ENCODE measurements at regions not wholly inside any gene's neighbourhood (a gene's known extent, or its start where the extent isn't known, plus 50 kb on each side); places are given as distances from the start of the nearest gene placed in this dataset.

DNA sequence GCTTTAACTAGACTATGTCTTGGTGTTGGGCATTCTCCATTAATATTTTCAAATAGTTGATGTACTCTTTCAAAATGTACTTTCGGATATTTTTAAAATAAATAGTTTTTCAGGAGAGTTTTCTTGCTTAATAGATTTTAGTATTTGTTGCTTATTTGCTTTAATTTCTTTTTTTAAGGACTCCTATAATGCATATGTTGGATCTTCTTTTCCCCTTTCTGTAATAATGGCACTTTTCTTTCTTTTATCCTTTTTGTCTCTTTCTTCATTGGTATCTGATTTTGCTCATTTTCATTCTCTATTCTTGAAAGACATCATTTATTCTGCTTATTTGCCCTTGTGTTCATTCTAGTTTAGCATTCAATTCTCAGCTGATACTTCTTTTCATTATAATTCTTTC lies 791.6 kb downstream of the GALR1 start:
- H3K27me3 ChIP-seq, result no peaks in the 10 kb centered on the region
- H3K36me3 ChIP-seq (ENCODE audit: low read depth, missing control alignments), result no peaks in the 10 kb centered on the region
- intact Hi-C loops (cut with DNase I; ENCODE audit: low total_unique reads), result no loop called here
- 80 to 93% methylated on average over 1 of the region's 1 CpG for WGBS, 2 donors
- no peak for TF ChIP-seq POLR2A (IDR thresholded peaks at IDR 0.05)
- TF ChIP-seq, protein P1, sequence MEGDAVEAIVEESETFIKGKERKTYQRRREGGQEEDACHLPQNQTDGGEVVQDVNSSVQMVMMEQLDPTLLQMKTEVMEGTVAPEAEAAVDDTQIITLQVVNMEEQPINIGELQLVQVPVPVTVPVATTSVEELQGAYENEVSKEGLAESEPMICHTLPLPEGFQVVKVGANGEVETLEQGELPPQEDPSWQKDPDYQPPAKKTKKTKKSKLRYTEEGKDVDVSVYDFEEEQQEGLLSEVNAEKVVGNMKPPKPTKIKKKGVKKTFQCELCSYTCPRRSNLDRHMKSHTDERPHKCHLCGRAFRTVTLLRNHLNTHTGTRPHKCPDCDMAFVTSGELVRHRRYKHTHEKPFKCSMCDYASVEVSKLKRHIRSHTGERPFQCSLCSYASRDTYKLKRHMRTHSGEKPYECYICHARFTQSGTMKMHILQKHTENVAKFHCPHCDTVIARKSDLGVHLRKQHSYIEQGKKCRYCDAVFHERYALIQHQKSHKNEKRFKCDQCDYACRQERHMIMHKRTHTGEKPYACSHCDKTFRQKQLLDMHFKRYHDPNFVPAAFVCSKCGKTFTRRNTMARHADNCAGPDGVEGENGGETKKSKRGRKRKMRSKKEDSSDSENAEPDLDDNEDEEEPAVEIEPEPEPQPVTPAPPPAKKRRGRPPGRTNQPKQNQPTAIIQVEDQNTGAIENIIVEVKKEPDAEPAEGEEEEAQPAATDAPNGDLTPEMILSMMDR (IDR thresholded peaks at IDR 0.05), result no peak
- H3K27ac ChIP-seq, result no peak overlapping the region
- no peaks in the 10 kb centered on the region for H3K9me3 ChIP-seq
- H3K4me3 ChIP-seq, result no peak overlapping the region
- DNase-seq, result no peak
- no peaks in the 10 kb centered on the region for H3K4me1 ChIP-seq

DNA sequence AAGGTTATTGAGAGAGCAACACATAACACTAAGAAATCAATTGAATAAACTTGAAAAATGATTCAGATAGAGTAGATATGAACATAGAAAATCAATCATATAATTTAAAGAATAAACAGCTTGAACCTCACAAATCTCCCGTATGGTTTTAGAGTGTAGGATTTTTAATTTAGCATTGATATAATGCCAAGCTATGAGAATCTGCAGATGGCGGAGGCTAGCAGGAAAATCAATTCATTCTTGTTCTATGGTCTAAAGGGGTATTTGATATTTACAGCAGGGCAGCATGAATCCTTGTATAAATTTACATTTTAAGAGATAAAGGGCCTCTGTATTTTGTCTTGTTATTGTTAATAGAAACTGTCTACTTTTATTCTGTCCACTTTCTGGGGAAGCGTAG lies 797.0 kb downstream of the GALR1 start:
- Histone ChIP-seq H3K27me3 (no peaks in the 10 kb centered on the region), H3K9me3 (no peaks in the 10 kb centered on the region), H3K4me3 (no peak overlapping the region), H3K36me3 (ENCODE audit: low read depth, missing control alignments) (no peaks in the 10 kb centered on the region), H3K27ac (no peak overlapping the region), H3K4me1 (no peaks in the 10 kb centered on the region)
- intact Hi-C loops (cut with DNase I; ENCODE audit: low total_unique reads), result no loop called here
- TF ChIP-seq, protein P1 (IDR thresholded peaks at IDR 0.05), result no peak
- TF ChIP-seq POLR2A (IDR thresholded peaks at IDR 0.05), result no peak
- DNase-seq, result no peak
- 87 to 88% methylated on average over 3 of the region's 3 CpGs for WGBS, 2 donors

DNA sequence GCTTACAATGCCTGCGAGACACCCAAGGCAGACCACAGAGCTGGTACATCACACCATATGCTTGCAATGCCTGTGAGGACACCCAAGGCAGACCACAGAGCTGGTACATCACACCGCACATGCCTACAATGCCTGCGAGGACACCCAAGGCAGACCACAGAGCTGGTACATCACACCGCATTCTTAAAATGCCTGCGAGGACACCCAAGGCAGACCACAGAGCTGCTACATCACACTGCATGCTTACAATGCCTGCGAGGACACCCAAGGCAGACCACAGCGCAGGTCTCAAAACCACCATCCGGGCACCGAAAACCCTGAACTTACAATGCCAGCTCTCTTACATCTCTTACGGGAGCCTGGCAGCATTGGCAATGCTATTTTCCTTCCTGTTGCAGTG lies 799.6 kb downstream of the GALR1 start:
- TF ChIP-seq, protein P1 (IDR thresholded peaks at IDR 0.05), result no peak
- TF ChIP-seq POLR2A (IDR thresholded peaks at IDR 0.05), result no peak
- intact Hi-C loops (cut with DNase I; ENCODE audit: low total_unique reads), result no loop called here
- no peak overlapping the region for H3K27ac ChIP-seq
- H3K4me3 ChIP-seq, result no peak overlapping the region
- no peaks in the 10 kb centered on the region for H3K27me3 ChIP-seq
- no peak for DNase-seq
- 89 to 95% methylated on average over 8 to 10 of the region's 10 CpGs for WGBS, 2 donors
- no peaks in the 10 kb centered on the region for H3K4me1 ChIP-seq
- no peaks in the 10 kb centered on the region for H3K36me3 ChIP-seq (ENCODE audit: low read depth, missing control alignments)
- no peaks in the 10 kb centered on the region for H3K9me3 ChIP-seq

DNA sequence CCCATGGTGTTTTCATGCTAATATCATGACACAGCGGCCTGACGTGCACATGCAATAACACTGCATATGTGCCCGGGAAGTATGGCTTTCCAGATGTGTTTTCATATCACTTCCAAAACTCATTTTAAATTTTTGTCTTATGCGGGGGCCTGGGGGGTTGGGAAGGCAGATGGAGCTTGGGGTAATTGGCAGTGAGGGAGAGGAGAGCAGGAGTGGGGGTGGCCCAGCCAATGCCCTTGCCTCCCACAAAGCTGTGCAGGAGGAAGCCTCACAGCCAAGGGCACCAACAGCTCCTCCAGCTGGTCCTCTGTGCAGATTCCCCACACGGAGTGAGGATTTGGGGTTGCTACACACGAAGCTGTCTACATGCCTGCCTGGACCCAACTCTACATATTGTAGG lies 805.2 kb downstream of the GALR1 start:
- WGBS, 2 donors, result 79 to 81% methylated on average over 6 of the region's 6 CpGs
- intact Hi-C loops (cut with DNase I; ENCODE audit: low total_unique reads), result no loop called here
- H3K36me3 ChIP-seq (ENCODE audit: low read depth, missing control alignments), result no peaks in the 10 kb centered on the region
- H3K9me3 ChIP-seq, result no peaks in the 10 kb centered on the region
- H3K27ac ChIP-seq, result no peak overlapping the region
- no peaks in the 10 kb centered on the region for H3K27me3 ChIP-seq
- H3K4me1 ChIP-seq, result no peaks in the 10 kb centered on the region
- no peak for TF ChIP-seq POLR2A (IDR thresholded peaks at IDR 0.05)
- no peak overlapping the region for H3K4me3 ChIP-seq
- DNase-seq, result no peak

GRCh38 chr18:78056011-78056410 lies 806.4 kb downstream of the GALR1 start:
- Histone ChIP-seq H3K27ac (no peak overlapping the region), H3K9me3 (no peaks in the 10 kb centered on the region), H3K27me3 (no peaks in the 10 kb centered on the region), H3K4me1 (no peaks in the 10 kb centered on the region), H3K4me3 (no peak overlapping the region), H3K36me3 (ENCODE audit: low read depth, missing control alignments) (no peaks in the 10 kb centered on the region)
- no peak for TF ChIP-seq POLR2A (IDR thresholded peaks at IDR 0.05)
- TF ChIP-seq, protein P1 (IDR thresholded peaks at IDR 0.05), result no peak
- no peak for DNase-seq
- intact Hi-C loops (cut with DNase I; ENCODE audit: low total_unique reads), result no loop called here
- WGBS, 2 donors, result 82 to 85% methylated on average over 2 of the region's 2 CpGs
